ENCODE measurements at regions not wholly inside any gene's neighbourhood (a gene's known extent, or its start where the extent isn't known, plus 50 kb on each side); places are given as distances from the start of the nearest gene placed in this dataset.

GRCh38 chr10:10519674-10520073 lies 498.0 kb upstream of the CELF2 start:
- intact Hi-C loops (cut with micrococcal nuclease) (no loop called here), in situ Hi-C loops (cut with MboI; ENCODE audit: low sequenced_read_pairs) (no loop called here), dilution Hi-C loops (cut with HindIII; ENCODE audit: low sequenced_read_pairs, unreplicated experiment) (no loop called here)
- Histone ChIP-seq H2BK120ac (ENCODE audit: low read depth, low read length) (peak overlapping the region; percentile 49), H3K18ac (ENCODE audit: low read depth, low read length) (no peak overlapping the region), H4K5ac (ENCODE audit: low read depth, low read length) (no peak overlapping the region), H4K20me1 (ENCODE audit: insufficient read depth, low read length) (no peaks in the 10 kb centered on the region), H3K14ac (replicated peaks; ENCODE audit: low read depth, low read length) (no peak overlapping the region), H3K9ac (ENCODE audit: low read depth, low read length) (no peak overlapping the region), H3K79me1 (ENCODE audit: low read depth in 1 of 2, low read length in 2 of 2) (no peaks in the 10 kb centered on the region), H3K27ac (ENCODE audit: insufficient read depth, low read length) (no peak overlapping the region), H2AK9ac (replicated peaks; ENCODE audit: low read depth, low read length, poor library complexity) (no peak overlapping the region), H3K36me3 (ENCODE audit: control insufficient read depth, insufficient read depth, low read length) (no peaks in the 10 kb centered on the region), H2BK15ac (ENCODE audit: low read depth, low read length) (no peak overlapping the region), H4K8ac (ENCODE audit: low read depth in 2 of 2, low read length in 2 of 2) (no peak overlapping the region), H2AFZ (replicated peaks; ENCODE audit: low read length, poor library complexity) (no peak overlapping the region), H2BK5ac (ENCODE audit: low read depth, low read length, poor library complexity, severe bottlenecking) (no peak overlapping the region), H3K4ac (ENCODE audit: low read depth, low read length) (peak overlapping the region; percentile 14; the same call in 1 of the 2 replicates), H2BK20ac (ENCODE audit: low read depth, low read length) (peak overlapping the region; percentile 48; the same call in 1 of the 2 replicates), H4K91ac (ENCODE audit: insufficient read depth, low read depth, low read length) (peak overlapping the region; percentile 63; the same call in 1 of the 2 replicates), H3K4me1 (ENCODE audit: control insufficient read depth, insufficient read depth, low read length) (peaks cover 3% of the 10 kb centered on the region), H3K4me2 (ENCODE audit: low read depth, low read length) (no peak overlapping the region), H3K27me3 (ENCODE audit: control insufficient read depth, insufficient read depth, low read length) (no peaks in the 10 kb centered on the region), H3K56ac (ENCODE audit: extremely low read depth, insufficient read depth, low read length) (no peak overlapping the region), H3K4me3 (ENCODE audit: insufficient read depth, low read depth, low read length) (no peak overlapping the region), H3K9me3 (ENCODE audit: control insufficient read depth, insufficient read depth, low read length) (no peaks in the 10 kb centered on the region), H2AK5ac (ENCODE audit: low read depth, low read length) (peak overlapping the region; percentile 55; the same call in 1 of the 2 replicates), H3K9me1 (ENCODE audit: insufficient read depth, low read length) (no peaks in the 10 kb centered on the region; the same call in 1 of the 2 replicates), H3K23ac (ENCODE audit: low read depth, low read length) (no peak overlapping the region)
- ChIA-PET CTCF (no interaction called here), POLR2A (ENCODE audit: unreplicated experiment) (no interaction called here)
- TF ChIP-seq RFX5 (IDR thresholded peaks at IDR 0.05; ENCODE audit: low read depth, low read length) (no peak), CEBPB (IDR thresholded peaks at IDR 0.05; ENCODE audit: low read depth, low read length) (no peak), MXI1 (IDR thresholded peaks at IDR 0.05; ENCODE audit: borderline replicate concordance, low read depth, low read length) (no peak), MAFK (IDR thresholded peaks at IDR 0.05; ENCODE audit: low read depth, low read length) (no peak), SMC3 (IDR thresholded peaks at IDR 0.05; ENCODE audit: low read depth, low read length) (no peak), BHLHE40 (IDR thresholded peaks at IDR 0.05; ENCODE audit: low read depth, low read length) (no peak), NFE2L2 (IDR thresholded peaks at IDR 0.05; ENCODE audit: low read depth, low read length) (no peak), USF2 (IDR thresholded peaks at IDR 0.05; ENCODE audit: low read depth, low read length) (no peak), FOS (IDR thresholded peaks at IDR 0.05; ENCODE audit: low read depth, low read length) (no peak), POLR2A (IDR thresholded peaks at IDR 0.05; ENCODE audit: low read depth, low read length) (no peak), CTCF (conservative IDR thresholded peaks at IDR 0.05; ENCODE audit: low read depth, low read length) (no peak), CHD1 (IDR thresholded peaks at IDR 0.05; ENCODE audit: low read depth, low read length) (no peak), RCOR1 (IDR thresholded peaks at IDR 0.05; ENCODE audit: insufficient replicate concordance, low read length) (no peak), MAZ (IDR thresholded peaks at IDR 0.05; ENCODE audit: borderline replicate concordance, low read depth, low read length) (no peak), ELK1 (IDR thresholded peaks at IDR 0.05; ENCODE audit: borderline replicate concordance, low read depth, low read length) (no peak), RAD21 (IDR thresholded peaks at IDR 0.05; ENCODE audit: low read length) (no peak)
- no CpG with 5 or more reads among the region's 3 CpGs for WGBS, 2 experiments (ENCODE audit: extremely low coverage in 2 of 2, insufficient read length in 1 of 2)
- no TSS peak for BruUV-seq (replicated peaks)
- DNase-seq (no peak), ATAC-seq (ENCODE audit: low read depth) (no peak)

All from IMR-90 (cell line).